ENCODE measurements at regions not wholly inside any gene's neighbourhood (a gene's known extent, or its start where the extent isn't known, plus 50 kb on each side); places are given as distances from the start of the nearest gene placed in this dataset.

GRCh38 chr10:77710759-77711682 lies 73.4 kb upstream of the KCNMA1 start:
- Histone ChIP-seq H2AFZ (ENCODE audit: low read length) (no peak overlapping the region), H3K9me2 (ENCODE audit: low read depth, low read length) (no peaks in the 10 kb centered on the region), H3K27ac (ENCODE audit: low read depth, low read length, poor library complexity, severe bottlenecking) (no peak overlapping the region), H3K9me3 (ENCODE audit: low read length) (no peaks in the 10 kb centered on the region), H3F3A (ENCODE audit: insufficient read depth, low read length) (no peaks in the 10 kb centered on the region), H3K4me2 (ENCODE audit: low read length) (peak overlapping the region; percentile 60), H4K20me1 (ENCODE audit: insufficient read depth, low read length) (no peaks in the 10 kb centered on the region), H3K9ac (ENCODE audit: low read length) (no peak overlapping the region), H3K4me3 (ENCODE audit: low read depth, low read length, poor library complexity, severe bottlenecking) (peak overlapping the region; percentile 39), H3K27me3 (ENCODE audit: insufficient read depth, low read length) (no peaks in the 10 kb centered on the region), H3K36me3 (ENCODE audit: insufficient read depth, low read length) (no peaks in the 10 kb centered on the region), H3K79me2 (ENCODE audit: insufficient read depth, low read length) (no peaks in the 10 kb centered on the region), H3K4me1 (ENCODE audit: insufficient read depth, low read length, severe bottlenecking) (peaks cover 4% of the 10 kb centered on the region)
- TF ChIP-seq EZH2 (IDR thresholded peaks at IDR 0.05; ENCODE audit: borderline replicate concordance, low read length) (no peak), CTCF (IDR thresholded peaks at IDR 0.05; ENCODE audit: low read length) (peak; percentile 89)

- no peaks in the 10 kb centered on the region for H3K36me3 ChIP-seq (ENCODE audit: insufficient read depth, low read length)
- H4K20me1 ChIP-seq (ENCODE audit: insufficient read depth, low read length) = no peaks in the 10 kb centered on the region
- H3K4me3 ChIP-seq (ENCODE audit: low read depth, low read length, poor library complexity, severe bottlenecking) = no peak overlapping the region
- H3K9me3 ChIP-seq (ENCODE audit: low read length) = no peaks in the 10 kb centered on the region
- H3K4me1 ChIP-seq (ENCODE audit: insufficient read depth, low read length, severe bottlenecking) = peaks cover 4% of the 10 kb centered on the region
- H3F3A ChIP-seq (ENCODE audit: insufficient read depth, low read length) = no peaks in the 10 kb centered on the region
- H3K27me3 ChIP-seq (ENCODE audit: insufficient read depth, low read length) = no peaks in the 10 kb centered on the region
- no peak overlapping the region for H3K27ac ChIP-seq (ENCODE audit: low read depth, low read length, poor library complexity, severe bottlenecking)
- no peaks in the 10 kb centered on the region for H3K9me2 ChIP-seq (ENCODE audit: low read depth, low read length)
- no peaks in the 10 kb centered on the region for H3K79me2 ChIP-seq (ENCODE audit: insufficient read depth, low read length)
- no peak overlapping the region for H3K9ac ChIP-seq (ENCODE audit: low read length)
- H3K4me2 ChIP-seq (ENCODE audit: low read length) = no peak overlapping the region
- no peak for TF ChIP-seq CTCF (IDR thresholded peaks at IDR 0.05; ENCODE audit: low read length)
- no peak for TF ChIP-seq EZH2 (IDR thresholded peaks at IDR 0.05; ENCODE audit: borderline replicate concordance, low read length)
- no peak overlapping the region for H2AFZ ChIP-seq (ENCODE audit: low read length)
Observed at GRCh38 chr10:77710081-77710551, 72.5 kb upstream of the KCNMA1 start.

GRCh38 chr10:77707570-77707969 lies 70.0 kb upstream of the KCNMA1 start:
- no peaks in the 10 kb centered on the region for H3K36me3 ChIP-seq (ENCODE audit: insufficient read depth, low read length)
- no peak overlapping the region for H3K27ac ChIP-seq (ENCODE audit: low read depth, low read length, poor library complexity, severe bottlenecking)
- no peaks in the 10 kb centered on the region for H3K9me3 ChIP-seq (ENCODE audit: low read length)
- H3K4me1 ChIP-seq (ENCODE audit: insufficient read depth, low read length, severe bottlenecking) = peaks cover 4% of the 10 kb centered on the region
- TF ChIP-seq EZH2 (IDR thresholded peaks at IDR 0.05; ENCODE audit: borderline replicate concordance, low read length) (no peak), CTCF (IDR thresholded peaks at IDR 0.05; ENCODE audit: low read length) (no peak)
- no peaks in the 10 kb centered on the region for H3K27me3 ChIP-seq (ENCODE audit: insufficient read depth, low read length)
- no peaks in the 10 kb centered on the region for H3F3A ChIP-seq (ENCODE audit: insufficient read depth, low read length)
- H3K4me2 ChIP-seq (ENCODE audit: low read length) = no peak overlapping the region
- H4K20me1 ChIP-seq (ENCODE audit: insufficient read depth, low read length) = no peaks in the 10 kb centered on the region
- no peak overlapping the region for H3K9ac ChIP-seq (ENCODE audit: low read length)
- no peaks in the 10 kb centered on the region for H3K79me2 ChIP-seq (ENCODE audit: insufficient read depth, low read length)
- H2AFZ ChIP-seq (ENCODE audit: low read length) = no peak overlapping the region
- H3K4me3 ChIP-seq (ENCODE audit: low read depth, low read length, poor library complexity, severe bottlenecking) = no peak overlapping the region
- no peaks in the 10 kb centered on the region for H3K9me2 ChIP-seq (ENCODE audit: low read depth, low read length)

All from OCI-LY1 (cell line).